Activated CD8-positive, alpha-beta memory T cell treated with anti-CD3 and anti-CD28 coated beads, Interleukin-2, amount 50 U/mL, for 24 hours (primary cell): ENCODE measurements at regions not wholly inside any gene's neighbourhood (a gene's known extent, or its start where the extent isn't known, plus 50 kb on each side); places are given as distances from the start of the nearest gene placed in this dataset.

ENCODE experiments used
- DNase-seq: peaks from one replicate; pipeline ENCODE4 v3.0.0-alpha.2; 2020; ENCODE audit errors: extremely low read depth

DNA sequence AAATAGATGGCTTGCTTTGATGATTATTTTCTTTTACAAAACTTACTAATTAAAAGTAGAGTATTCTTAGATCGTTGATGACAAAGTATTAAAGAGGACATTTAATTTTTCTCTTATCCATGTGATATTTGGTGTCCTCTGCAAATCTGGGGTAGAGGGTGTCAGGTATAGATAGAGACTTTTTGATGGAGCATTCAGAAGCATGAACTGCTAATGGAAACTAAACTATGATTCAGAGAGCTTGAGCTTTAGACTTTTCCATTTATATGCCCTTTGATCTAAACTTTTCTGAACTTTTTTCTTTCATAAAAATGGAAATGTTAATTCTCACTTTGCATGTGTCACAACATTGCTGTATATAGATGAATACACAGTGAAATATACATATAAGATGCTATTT lies 619.7 kb downstream of the PLCL1 start:
- DNase-seq = no peak

DNA sequence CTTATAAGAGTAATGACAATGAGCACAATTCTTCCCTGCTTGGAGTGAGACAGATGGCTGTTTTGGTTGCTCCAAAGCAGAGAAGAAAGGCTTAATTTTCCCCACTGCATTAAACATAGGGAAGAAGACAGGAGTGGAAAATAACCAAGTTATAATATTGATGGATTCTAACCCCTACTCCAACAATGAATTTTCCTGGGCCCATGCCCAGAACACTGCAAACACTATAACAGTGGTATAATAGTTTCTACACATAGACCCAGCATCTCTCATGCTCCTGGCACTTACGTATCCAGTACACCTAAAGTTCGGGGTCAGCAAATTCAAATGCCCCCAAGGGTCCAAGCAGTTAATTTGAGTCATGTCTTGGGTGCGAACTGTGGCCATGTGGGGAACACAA lies 613.4 kb downstream of the PLCL1 start:
- no peak for DNase-seq

- no peak for DNase-seq
These were observed 610.6 kb downstream of the PLCL1 start for GRCh38 chr2:198414976-198415375.

GRCh38 chr2:198411936-198412335 lies 607.5 kb downstream of the PLCL1 start:
- no peak for DNase-seq

DNA sequence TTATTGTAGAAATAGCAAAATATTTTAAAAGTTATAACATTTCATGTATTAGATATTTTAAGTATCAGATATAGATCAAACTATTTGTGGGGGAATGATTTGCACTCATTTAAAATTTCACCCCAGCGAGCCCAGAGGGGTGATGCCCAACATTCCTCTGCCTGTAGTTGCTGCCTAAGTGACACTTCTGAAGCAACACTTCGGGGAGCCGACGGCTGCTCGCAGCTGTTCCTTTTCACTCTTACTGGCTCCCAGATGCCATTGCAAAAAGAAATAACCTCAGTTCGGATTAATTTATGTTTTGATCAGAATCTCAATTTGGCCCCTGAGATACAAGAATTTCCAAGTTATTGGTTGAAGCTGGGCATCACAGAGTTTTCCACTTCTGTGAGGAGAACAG lies 603.8 kb downstream of the PLCL1 start:
- no peak for DNase-seq

- no peak for DNase-seq
These were observed 600.9 kb downstream of the PLCL1 start for GRCh38 chr2:198405311-198405710.

DNA sequence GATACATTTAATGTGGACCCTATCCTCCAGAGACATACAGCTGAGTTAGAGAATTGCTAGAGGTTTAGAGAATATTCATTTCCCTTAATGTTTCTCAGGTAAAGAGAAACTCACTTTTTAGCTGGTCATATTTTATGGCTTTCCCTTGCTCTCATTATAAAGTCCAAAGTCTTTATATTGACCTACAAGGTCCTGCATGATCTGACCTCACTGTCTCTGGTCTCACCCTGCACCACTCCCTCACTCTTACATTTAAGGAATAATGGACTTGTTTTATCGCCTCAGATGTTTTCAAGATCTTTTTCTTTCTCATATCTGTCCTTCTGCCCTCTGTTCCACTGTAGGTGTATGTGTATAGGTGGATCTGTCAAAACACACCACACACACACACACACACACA lies 597.3 kb downstream of the PLCL1 start:
- no peak for DNase-seq

- no peak for DNase-seq
These were observed 596.6 kb downstream of the PLCL1 start for GRCh38 chr2:198400999-198401398.

DNA sequence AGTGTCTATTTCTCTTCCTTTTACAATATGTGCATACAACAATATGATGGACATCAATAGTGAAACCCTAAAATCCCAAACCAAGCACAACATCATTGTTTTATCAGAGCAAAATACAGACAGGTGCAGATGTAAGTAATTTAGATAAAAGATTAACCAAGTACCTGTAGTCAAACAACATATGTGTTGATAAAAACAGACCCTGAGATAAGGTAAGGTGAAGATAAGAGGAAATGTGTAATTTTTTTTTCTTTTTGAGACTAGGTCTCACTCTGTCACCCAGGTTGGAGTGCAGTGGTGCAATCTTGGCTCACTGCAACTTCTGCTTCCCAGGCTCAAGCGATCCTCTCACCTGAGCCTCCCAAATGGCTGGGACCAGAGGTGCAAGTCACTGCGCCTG lies 589.8 kb downstream of the PLCL1 start:
- no peak for DNase-seq

DNA sequence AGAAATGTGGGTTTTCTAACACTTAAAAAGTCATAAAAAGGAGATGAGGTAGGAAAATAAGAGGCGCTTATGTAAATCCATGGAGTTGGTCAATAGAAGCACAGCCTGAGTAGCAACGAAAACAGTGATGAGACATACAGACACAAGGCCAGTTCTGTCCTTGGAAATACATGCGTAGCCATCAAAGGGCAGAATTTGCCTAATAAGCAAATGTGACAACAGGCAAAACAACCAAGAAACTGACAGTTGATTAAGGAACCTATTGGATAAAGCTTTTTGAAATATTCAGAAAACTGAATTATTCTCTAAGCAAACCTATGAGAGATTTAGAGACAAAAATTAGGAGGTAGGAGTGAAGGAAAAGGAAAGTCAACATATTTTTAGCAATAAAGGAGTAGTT lies 586.3 kb downstream of the PLCL1 start:
- DNase-seq = no peak

DNA sequence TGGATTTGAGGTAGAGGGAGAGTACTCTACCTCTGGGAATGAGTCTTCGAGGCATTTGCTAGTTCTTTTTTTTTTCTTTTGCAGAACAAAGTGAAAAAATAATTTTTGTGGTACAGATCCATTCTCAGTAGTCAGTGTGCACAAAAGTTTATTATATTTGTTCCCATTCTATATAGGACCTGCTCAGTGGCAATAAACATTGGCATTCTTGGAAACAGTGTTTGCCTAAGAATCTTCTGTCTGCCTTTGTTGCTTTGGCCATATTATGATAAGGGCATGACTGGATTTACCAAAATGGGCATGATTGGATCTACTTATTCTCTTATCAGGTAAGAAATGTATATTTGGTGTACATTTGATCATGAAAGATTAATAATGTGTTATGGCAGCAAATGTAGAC lies 583.3 kb downstream of the PLCL1 start:
- DNase-seq = no peak

GRCh38 chr2:198385856-198386255 lies 581.5 kb downstream of the PLCL1 start:
- DNase-seq = no peak

GRCh38 chr2:198385326-198385725 lies 580.9 kb downstream of the PLCL1 start:
- no peak for DNase-seq

DNA sequence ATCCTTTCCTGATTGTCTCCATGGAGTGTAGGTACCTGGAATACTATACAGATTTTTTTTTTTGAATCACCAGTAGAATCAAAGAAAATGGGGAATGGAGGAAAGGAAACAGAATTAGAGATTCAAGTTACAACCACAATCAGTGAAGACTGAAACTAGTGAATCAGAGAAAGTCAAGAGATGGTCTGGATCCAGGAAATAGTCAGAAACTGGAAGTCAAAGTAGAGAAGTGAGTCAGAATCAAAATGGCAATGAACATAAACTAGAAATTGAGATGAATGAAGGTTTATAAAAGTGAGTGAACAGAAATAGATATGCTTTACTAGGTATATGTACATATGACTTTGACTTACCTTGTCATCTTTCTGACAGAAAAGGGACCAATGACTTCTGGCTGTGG lies 579.0 kb downstream of the PLCL1 start:
- DNase-seq = no peak

DNA sequence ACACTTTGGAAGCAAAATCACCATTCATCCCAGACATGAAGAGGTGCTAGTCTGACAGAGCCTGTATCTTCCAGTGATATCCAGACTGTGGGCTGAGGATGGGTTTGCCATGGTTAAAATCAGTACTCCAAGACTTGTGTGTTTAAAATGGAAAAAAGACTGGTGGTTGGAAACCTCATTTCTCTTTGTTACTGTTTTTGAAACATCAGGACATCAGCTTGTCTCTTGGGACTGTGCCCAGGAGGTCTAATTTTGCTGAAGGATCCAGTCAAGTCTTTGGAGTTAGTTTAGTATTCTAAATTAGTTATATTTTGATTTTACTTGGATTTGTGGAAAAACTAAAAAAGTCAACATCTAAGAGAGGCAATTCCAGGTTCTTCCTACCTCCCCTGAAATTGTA lies 578.4 kb downstream of the PLCL1 start:
- DNase-seq = no peak

DNA sequence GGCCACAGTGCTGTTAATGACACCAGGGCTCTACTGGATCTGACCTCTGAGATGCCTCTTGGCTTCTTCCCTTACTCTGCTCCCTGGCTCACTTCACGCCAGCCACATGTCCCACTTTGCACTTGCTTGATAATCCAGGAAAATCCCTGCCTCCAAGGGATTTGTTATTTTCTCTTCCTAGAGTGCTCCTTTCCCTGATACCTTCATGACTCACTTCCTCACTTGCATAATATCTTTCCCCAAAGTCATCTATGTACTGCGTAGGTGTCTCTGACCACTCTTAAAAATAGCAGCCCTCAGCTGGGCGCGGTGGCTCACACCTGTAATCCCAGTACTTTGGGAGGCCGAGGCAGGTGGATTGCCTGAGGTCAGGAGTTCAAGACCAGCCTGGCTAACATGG lies 572.3 kb downstream of the PLCL1 start:
- DNase-seq = no peak

- no peak for DNase-seq
These were observed 570.7 kb downstream of the PLCL1 start for GRCh38 chr2:198375083-198375410.

DNA sequence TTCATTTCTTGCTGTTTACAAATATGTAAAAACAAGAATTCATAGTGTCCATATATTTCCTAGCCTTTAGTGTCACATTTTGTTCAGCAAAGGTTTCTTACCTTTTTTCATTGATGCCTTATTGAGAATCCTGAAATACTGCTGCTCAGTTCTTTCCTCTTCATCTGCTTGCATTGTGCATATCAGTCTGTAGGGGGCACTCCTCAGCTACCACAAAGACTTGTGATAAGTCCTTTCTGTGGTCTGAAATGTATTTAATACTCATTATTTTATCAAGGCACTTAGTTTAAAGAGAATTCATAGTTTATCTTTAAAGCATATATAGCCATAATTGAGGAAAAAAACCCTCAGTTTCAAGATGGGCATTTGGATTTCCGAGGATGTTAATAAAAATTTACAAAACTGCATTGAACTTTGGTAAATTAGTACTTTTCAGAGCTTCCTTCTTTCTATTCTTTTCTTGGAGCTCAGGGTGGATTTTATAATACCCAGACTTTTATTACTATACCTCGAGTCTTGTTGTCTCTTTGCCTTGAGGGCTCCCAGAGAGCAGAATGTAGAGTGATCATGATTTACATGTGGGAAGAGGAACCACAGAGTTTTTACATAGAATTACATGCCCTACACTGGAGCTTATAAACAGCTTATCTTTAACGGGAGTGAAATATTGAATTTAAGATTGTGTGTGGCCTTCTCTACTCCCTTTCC lies 570.1 kb downstream of the PLCL1 start:
- DNase-seq = no peak

DNA sequence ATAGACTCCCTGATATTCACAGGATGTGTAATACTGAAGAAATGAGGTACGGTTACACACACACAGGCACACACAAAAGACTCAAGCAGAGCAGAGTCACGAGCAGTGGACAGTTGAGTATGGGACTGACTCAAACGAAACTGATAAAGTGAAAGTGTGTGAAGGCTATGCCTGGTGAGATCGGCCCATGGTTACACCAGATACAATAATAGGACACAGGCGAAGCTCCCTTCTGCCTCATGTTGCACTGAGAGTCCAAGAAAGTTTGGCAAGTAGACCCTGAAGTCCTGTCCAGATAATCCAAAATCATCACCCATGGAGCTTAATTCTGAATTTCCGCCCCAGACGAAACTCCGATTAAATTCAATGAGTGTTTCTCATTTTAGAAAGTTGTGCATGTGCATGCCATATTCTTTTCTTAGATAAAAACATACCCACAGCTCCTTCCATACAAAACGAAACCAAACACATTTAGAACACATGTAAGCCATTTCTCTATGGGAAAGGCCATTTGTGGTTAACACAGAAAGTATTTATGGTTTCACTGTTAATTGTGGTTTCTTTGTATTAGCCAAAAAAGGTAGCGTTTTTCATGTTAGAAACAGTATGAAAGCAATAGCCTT lies 567.6 kb downstream of the PLCL1 start:
- DNase-seq = no peak

- DNase-seq = no peak
These were observed 566.9 kb downstream of the PLCL1 start for GRCh38 chr2:198371329-198371728.

DNA sequence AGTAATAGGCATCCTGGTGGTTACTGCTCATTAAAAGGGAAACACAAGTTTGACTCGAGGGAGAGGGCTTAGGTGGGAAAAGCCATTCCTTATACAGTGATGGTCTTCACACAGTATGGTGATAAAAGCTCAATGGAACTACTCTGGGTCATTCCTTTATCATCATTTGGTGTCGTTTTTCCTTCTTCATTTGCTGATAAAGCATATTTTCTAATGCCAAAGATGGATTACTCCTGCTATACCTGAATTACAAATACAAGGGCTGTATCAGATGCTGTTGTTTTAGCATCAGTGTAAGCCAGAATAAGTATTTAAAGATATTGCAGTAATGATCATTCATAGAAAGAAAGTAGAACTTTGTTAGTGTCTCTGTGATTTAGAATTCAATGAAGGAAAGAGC lies 563.7 kb downstream of the PLCL1 start:
- DNase-seq = no peak

GRCh38 chr2:198362740-198363139 lies 558.3 kb downstream of the PLCL1 start:
- DNase-seq = no peak

DNA sequence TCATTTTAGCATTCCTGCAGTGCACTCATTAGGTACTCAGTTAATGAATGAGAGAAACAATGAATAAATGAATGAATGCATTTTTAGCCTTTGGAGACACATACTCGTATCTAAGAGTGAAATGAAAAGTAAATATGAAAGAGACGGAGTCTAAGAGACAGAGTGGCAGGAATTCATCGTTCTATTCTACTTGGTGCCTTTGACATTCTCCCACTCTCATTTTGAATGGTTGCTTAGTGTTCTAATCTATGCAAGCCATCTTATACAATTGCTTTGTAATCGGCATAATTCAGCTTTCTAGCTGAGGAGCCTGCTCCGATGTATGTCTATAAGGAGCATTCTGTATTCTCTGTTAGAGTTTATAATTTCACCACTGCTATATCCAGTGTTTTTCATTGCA lies 554.9 kb downstream of the PLCL1 start:
- DNase-seq = no peak

DNA sequence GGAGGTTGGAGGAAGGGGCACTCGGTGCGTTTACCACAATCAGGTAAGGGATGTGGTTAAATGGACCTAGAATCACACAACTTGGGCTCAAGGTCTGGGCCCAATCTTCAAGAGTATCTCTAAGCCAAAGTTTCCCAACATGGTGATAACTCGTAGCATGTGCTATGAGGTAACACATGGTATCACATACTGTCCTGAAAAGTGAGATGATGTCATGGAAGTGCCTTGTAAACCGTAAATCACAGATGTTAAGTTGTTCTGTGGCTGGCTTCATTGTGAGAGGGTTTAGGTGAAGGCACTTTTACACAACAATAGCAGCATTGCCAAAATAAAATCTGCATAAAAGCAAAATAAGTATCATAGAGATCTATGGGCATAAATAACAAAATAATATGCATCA lies 551.8 kb downstream of the PLCL1 start:
- no peak for DNase-seq
